ENCODE measurements at regions not wholly inside any gene's neighbourhood (a gene's known extent, or its start where the extent isn't known, plus 50 kb on each side); places are given as distances from the start of the nearest gene placed in this dataset.
"Not testable (repeated sequence)": the region's sequence is repeated elsewhere in the genome, so short reads cannot be mapped to it uniquely, and the experiment has no call there.

- TF ChIP-seq CTCF, POLR2AphosphoS5, POLR2A (IDR thresholded peaks at IDR 0.05): not testable (repeated sequence)
Measured at GRCh38 chr13:64077132-64077835, 2661.6 kb upstream of the PCDH20 start.

Measured in gastroesophageal sphincter (tissue), 3 donors.